HCT116 (cell line): ENCODE measurements at regions not wholly inside any gene's neighbourhood (a gene's known extent, or its start where the extent isn't known, plus 50 kb on each side); places are given as distances from the start of the nearest gene placed in this dataset.

Source experiments
- ATAC-seq: fragments of 200-7000 bp; cut with Tn5 transposase; 2 replicates; pipeline ENCODE4 v1.9.1; 2020; ENCODE audit warnings: mild to moderate bottlenecking, moderate library complexity
- BruUV-seq: library from RNA; stranded (reverse); fragments of 400-500 nt; replicated peaks from 2 replicates; lab custom pipeline; 2021; lab: Mats Ljungman, UMichigan
- CTCF ChIA-PET: fragments of 300-600 bp; sonication (Branson Sonifier 250); formaldehyde crosslinking; loops from one replicate; lab custom pipeline; 2021; ENCODE audit warnings: antibody characterized with exemption; lab: Charles Lee
- POLR2A ChIA-PET: fragments of 300-600, 350-600 bp; sonication (Branson Sonifier 250); formaldehyde crosslinking; loops from one replicate; lab custom pipeline; 2021; ENCODE audit warnings: antibody characterized with exemption; lab: Charles Lee
- RAD21 ChIA-PET, 2 experiments: fragments of 300-600 bp; sonication (Branson Sonifier 250); formaldehyde crosslinking; loops; one replicate each; lab custom pipeline; 2023; ENCODE audit warnings: low total read pairs in 2 of 2; ENCODE audit not compliant: uncharacterized antibody in 2 of 2, unreplicated experiment in 2 of 2, low non-redundant PET in 1 of 2; lab: Charles Lee
- DNase-seq: peaks from one replicate; pipeline ENCODE4 v3.0.0-alpha.2; 2010; ENCODE audit warnings: low read depth, low spot score
- H2AFZ ChIP-seq: fragments of 200-600 bp; shearing (Covaris generic), sonication (generic); 2 replicates; pipeline ENCODE4 v1.6.1; 2017; ENCODE audit warnings: low read depth, mixed run types, mixed read lengths, antibody characterized with exemption, low read length; ENCODE audit not compliant: poor library complexity, severe bottlenecking
- H3K27ac ChIP-seq: 2 replicates; pipeline ENCODE4 v1.5.1; 2012; ENCODE audit warnings: low read depth, low read length
- H3K27me3 ChIP-seq: fragments of 200-600 bp; sonication (generic); 2 replicates; pipeline ENCODE4 v1.6.1; 2016; ENCODE audit warnings: mixed run types, low read length, mixed read lengths; ENCODE audit not compliant: insufficient read depth
- H3K36me3 ChIP-seq, 2 experiments: fragments of 200-500 bp in 1 of 2; fragments of 200-600 bp in 1 of 2; sonication (Bioruptor generic) in 1 of 2; sonication (generic) in 1 of 2; 2 replicates each; pipeline versions ENCODE4 v1.5.1 to v1.6.1; 2014 to 2016; ENCODE audit warnings: low read length in 2 of 2, inconsistent platforms in 1 of 2, mixed read lengths in 1 of 2, mixed run types in 1 of 2; ENCODE audit not compliant: insufficient read depth in 2 of 2, control insufficient read depth in 1 of 2
- H3K4me1 ChIP-seq, 2 experiments: fragments of 200-600 bp in 1 of 2; sonication (generic) in 1 of 2; 2 replicates each; pipeline versions ENCODE4 v1.5.1 to v1.6.1; 2012 to 2017; ENCODE audit warnings: low read length in 2 of 2, inconsistent platforms in 1 of 2, mild to moderate bottlenecking in 1 of 2, mixed read lengths in 1 of 2, mixed run types in 1 of 2, moderate library complexity in 1 of 2; ENCODE audit not compliant: insufficient read depth in 2 of 2, control insufficient read depth in 1 of 2
- H3K4me2 ChIP-seq: fragments of 200-600 bp; sonication (generic); 2 replicates; pipeline ENCODE4 v1.6.1; 2017; ENCODE audit warnings: mixed run types, low read length, mixed read lengths
- H3K4me3 ChIP-seq, 2 experiments: fragments of 200-600 bp in 1 of 2; sonication (generic) in 1 of 2; replicated peaks in 1 of 2; 2 replicates each; pipeline ENCODE4 v1.5.1; 2011 to 2016; ENCODE audit warnings: low read length in 2 of 2, control low read depth in 1 of 2, low read depth in 1 of 2, mild to moderate bottlenecking in 1 of 2, mixed read lengths in 1 of 2, mixed run types in 1 of 2
- H3K79me2 ChIP-seq: fragments of 200-600 bp; sonication (generic); 2 replicates; pipeline ENCODE4 v1.6.1; 2017; ENCODE audit warnings: mild to moderate bottlenecking, mixed run types, low read length, moderate library complexity, mixed read lengths; ENCODE audit not compliant: insufficient read depth
- H3K9ac ChIP-seq: fragments of 200-600 bp; sonication (generic); 2 replicates; pipeline ENCODE4 v1.6.1; 2016; ENCODE audit warnings: low read length, mixed read lengths
- H3K9me2 ChIP-seq: fragments of 200-600 bp; sonication (generic), shearing (Covaris generic); 2 replicates; pipeline ENCODE4 v1.6.1; 2017; ENCODE audit warnings: mixed run types, mild to moderate bottlenecking, moderate library complexity; ENCODE audit not compliant: insufficient read depth
- H3K9me3 ChIP-seq, 2 experiments: fragments of 200-500 bp in 1 of 2; fragments of 200-600 bp in 1 of 2; sonication (Bioruptor generic) in 1 of 2; sonication (generic) in 1 of 2; 2 replicates each; pipeline ENCODE4 v1.6.1; 2014 to 2017; ENCODE audit warnings: low read length in 2 of 2, mixed read lengths in 2 of 2, inconsistent platforms in 1 of 2, low read depth in 1 of 2, mild to moderate bottlenecking in 1 of 2, mixed run types in 1 of 2, moderate library complexity in 1 of 2; ENCODE audit not compliant: control insufficient read depth in 1 of 2, insufficient read depth in 1 of 2
- H4K20me1 ChIP-seq: fragments of 200-600 bp; sonication (generic), shearing (Covaris generic); 2 replicates; pipeline ENCODE4 v1.6.1; 2017; ENCODE audit warnings: mixed run types, mild to moderate bottlenecking, moderate library complexity; ENCODE audit not compliant: insufficient read depth
- CTCF ChIP-seq, 3 experiments: fragments of 200-600 bp in 1 of 3; sonication (generic) in 1 of 3; IDR thresholded peaks in 2 of 3; conservative IDR thresholded peaks in 1 of 3; 2 replicates each; pipeline ENCODE4 v1.5.1; 2012 to 2017; ENCODE audit warnings: low read depth in 2 of 3, low read length in 2 of 3, antibody characterized with exemption in 1 of 3, borderline replicate concordance in 1 of 3, control low read depth in 1 of 3, mild to moderate bottlenecking in 1 of 3, mixed read lengths in 1 of 3, mixed run types in 1 of 3, moderate library complexity in 1 of 3; ENCODE audit not compliant: insufficient read depth in 1 of 3
- EGR1 ChIP-seq: IDR thresholded peaks from 2 replicates; pipeline ENCODE4 v1.6.1; 2012; ENCODE audit warnings: low read depth
- EZH2 ChIP-seq: fragments of 200-600 bp; sonication (generic); IDR thresholded peaks from 2 replicates; pipeline ENCODE4 v1.6.1; 2017; ENCODE audit warnings: antibody characterized with exemption, mixed run types
- FOSL1 ChIP-seq: IDR thresholded peaks from 2 replicates; pipeline ENCODE4 v1.6.1; 2012; ENCODE audit warnings: low read depth
- JUND ChIP-seq: IDR thresholded peaks from 2 replicates; pipeline ENCODE4 v1.6.1; 2012
- MAX ChIP-seq: IDR thresholded peaks from 2 replicates; pipeline ENCODE4 v1.6.1; 2012
- RAD21 ChIP-seq: IDR thresholded peaks from 2 replicates; pipeline ENCODE4 v1.6.1; 2012; ENCODE audit warnings: low read depth, mild to moderate bottlenecking
- REST ChIP-seq: IDR thresholded peaks from 2 replicates; pipeline ENCODE4 v1.6.1; 2012; ENCODE audit warnings: low read depth
- SRF ChIP-seq: IDR thresholded peaks from 2 replicates; pipeline ENCODE4 v1.6.1; 2012; ENCODE audit warnings: low read depth
- ZNF274 ChIP-seq: fragments of 200-500 bp; sonication (Bioruptor generic); IDR thresholded peaks from 2 replicates; pipeline ENCODE4 v1.6.1; 2014; ENCODE audit warnings: mild to moderate bottlenecking, low read depth, low read length, inconsistent platforms
- intact Hi-C: fragments of 100-400 bp; cut with micrococcal nuclease; formaldehyde crosslinking; loops from 2 replicates; pipeline ENCODE4 v1.10.0; 2022

GRCh38 chr2:173749315-173749714 lies 215.9 kb downstream of the SP3 start:
- Histone ChIP-seq H3K27me3 (no peaks in the 10 kb centered on the region), H4K20me1 (no peaks in the 10 kb centered on the region), H3K9me3 (no peaks in the 10 kb centered on the region), H3K27ac (no peak overlapping the region), H3K9ac (no peak overlapping the region), H3K4me1 (no peaks in the 10 kb centered on the region), H3K4me2 (no peak overlapping the region), H3K9me2 (no peaks in the 10 kb centered on the region), H3K36me3 (no peaks in the 10 kb centered on the region), H3K4me3 (no peak overlapping the region), H2AFZ (no peak overlapping the region), H3K79me2 (no peaks in the 10 kb centered on the region)
- ChIA-PET CTCF (no interaction called here), POLR2A (no interaction called here), RAD21 (no interaction called here)
- intact Hi-C loops, result loop anchor here (1.0 to 2.0 kb wide), 2 partner anchors 179 to 347 kb away; no protein-coding TSS in a partner anchor
- TF ChIP-seq ZNF274 (no peak), JUND (no peak), FOSL1 (no peak), MAX (no peak), EGR1 (no peak), SRF (no peak), CTCF (IDR thresholded peaks at IDR 0.05 in 2 of 3, conservative IDR thresholded peaks at IDR 0.05 in 1 of 3; ENCODE audit: borderline replicate concordance in 1 of 3, insufficient read depth in 1 of 3, low read depth in 2 of 3, low read length in 2 of 3) (peak; percentile 28 to 58 (median 42); a peak in 5 of 6 replicates), RAD21 (peak; percentile 77), REST (no peak), EZH2 (no peak)
- ATAC-seq (peak; percentile 52; the same call in 1 of the 2 replicates), DNase-seq (peak; percentile 27)
- no TSS peak for BruUV-seq
